Motor neuron (in vitro differentiated cells): ENCODE measurements at regions not wholly inside any gene's neighbourhood (a gene's known extent, or its start where the extent isn't known, plus 50 kb on each side); places are given as distances from the start of the nearest gene placed in this dataset.
A peak's percentile ranks its signal among the peaks of the same experiment; 100 is the strongest.

Experiments used
- ATAC-seq, 8 experiments: fragments of 200-7000 bp; cut with Tn5 transposase; replicated peaks in 6 of 8; 2 replicates each; pipeline ENCODE4 v1.8.0; 2021; ENCODE audit warnings: mild to moderate bottlenecking in 8 of 8, moderate library complexity in 8 of 8
- H3K27ac ChIP-seq, 2 donors: fragments of 250-450 bp; sonication (Bioruptor Pico); 2 replicates each; pipeline ENCODE4 v1.9.0; 2021; ENCODE audit warnings: antibody characterized with exemption in 2 of 2, mild to moderate bottlenecking in 2 of 2, moderate library complexity in 1 of 2
- H3K4me1 ChIP-seq, 2 donors: fragments of 250-450 bp; sonication (Bioruptor Pico); replicated peaks in 1 of 2; 2 replicates each; pipeline ENCODE4 v1.6.1; 2021; ENCODE audit warnings: antibody characterized with exemption in 2 of 2, mild to moderate bottlenecking in 2 of 2, moderate library complexity in 1 of 2
- H3K4me3 ChIP-seq, 5 donors: fragments of 250-450 bp; sonication (Bioruptor Pico); 2 replicates each; pipeline ENCODE4 v1.9.0; 2021; ENCODE audit warnings: antibody characterized with exemption in 5 of 5, mild to moderate bottlenecking in 5 of 5, moderate library complexity in 4 of 5
- WGBS, 10 experiments: fragments of 450-650 bp; shearing (Covaris generic); methylation state at CpG; one replicate each; pipeline ENCODE4 v1.0.0; 2022; 5-methylcytosine and 5-hydroxymethylcytosine counted together
- in situ Hi-C, 9 experiments: fragments of 400-800 bp; cut with MboI; loops; one replicate each; pipeline ENCODE4 v1.15.0; 2021; ENCODE audit warnings: low sequenced_read_pairs in 9 of 9, low pct_unique_long_range_greater_than_20kb in 2 of 9; ENCODE audit not compliant: unreplicated experiment in 9 of 9

DNA sequence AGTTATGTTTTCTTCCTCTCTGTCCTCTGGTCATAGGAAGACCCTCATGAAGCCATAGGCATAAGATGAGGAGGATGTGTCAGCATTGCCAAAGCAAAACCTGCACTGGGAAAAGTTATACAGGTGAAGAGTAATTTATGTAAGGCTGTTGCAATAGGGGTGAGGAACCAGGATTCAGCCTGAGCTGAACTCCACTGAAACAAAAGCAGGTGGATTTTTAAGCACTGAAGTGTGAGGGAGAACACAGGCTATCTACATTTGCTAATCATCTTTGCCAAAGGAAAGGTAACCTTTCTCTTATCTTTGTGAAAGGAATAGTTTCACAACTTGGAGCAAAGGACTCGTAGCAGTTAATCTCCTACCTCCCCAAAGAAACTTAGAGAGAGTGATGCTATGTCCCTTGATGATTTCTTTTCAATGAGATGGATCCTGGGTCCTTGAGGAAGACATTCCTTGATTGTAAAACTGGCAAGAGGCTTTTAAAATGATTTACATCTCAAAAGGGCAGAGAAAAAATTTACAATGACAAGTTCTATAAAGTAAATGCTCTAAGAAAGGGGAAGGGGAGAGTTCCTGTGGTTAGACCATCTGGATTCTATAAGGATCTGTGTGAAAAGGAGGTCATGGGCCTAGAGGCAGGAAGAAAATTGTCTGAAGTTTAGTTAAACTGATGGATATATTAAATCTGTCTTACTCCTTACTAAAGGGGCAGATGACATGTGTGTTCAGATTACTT lies 385.4 kb upstream of the CDH7 start:
- H3K27ac ChIP-seq = no peak overlapping the region
- ATAC-seq = no peak
- 0 to 29% (median 8%) methylated on average over 1 of the region's 1 CpG; no CpG with 5 or more reads in 4 of the 10 experiments for WGBS, 10 experiments

DNA sequence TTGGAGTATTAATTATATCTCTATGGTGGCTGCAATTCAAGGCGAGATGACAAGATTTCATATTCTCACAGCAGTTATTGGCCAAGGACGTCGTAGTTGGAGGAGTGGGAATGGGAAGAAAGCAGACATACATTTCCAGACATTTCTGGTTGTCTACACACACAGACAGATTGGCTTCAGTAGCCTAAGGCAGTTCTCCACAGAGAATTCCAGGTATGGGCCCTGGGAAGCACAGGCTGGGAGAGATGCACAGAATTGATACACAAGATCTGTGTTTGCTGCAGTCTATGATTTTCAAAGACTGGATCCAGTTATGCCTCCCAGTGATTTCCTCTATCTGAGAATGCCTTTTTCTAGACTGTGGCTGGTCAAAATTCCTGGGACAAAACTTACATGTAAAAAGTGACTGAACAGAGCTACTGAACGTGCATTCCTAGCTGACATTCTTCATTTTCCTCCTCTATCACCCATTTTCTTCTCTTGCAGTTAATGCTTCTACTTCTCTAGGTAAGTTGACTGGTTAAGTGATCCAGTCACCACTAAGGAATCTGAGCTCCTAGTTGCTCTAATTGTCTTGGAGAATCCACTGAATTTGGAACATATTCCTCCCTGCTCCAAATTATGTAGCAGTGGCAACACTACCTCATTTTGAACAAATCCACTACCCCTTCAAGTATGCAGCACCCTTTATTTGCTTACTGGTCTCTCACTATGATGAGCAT lies 386.7 kb upstream of the CDH7 start:
- Histone ChIP-seq H3K4me1 (peaks cover 0 to 3% of the 10 kb centered on the region in 2 donors), H3K27ac (no peak overlapping the region), H3K4me3 (no peak overlapping the region)
- 0 to 96% (median 67%) methylated on average over 1 to 4 of the region's 4 CpGs; no CpG with 5 or more reads in 1 of the 10 experiments for WGBS, 10 experiments
- ATAC-seq = no peak
- in situ Hi-C loops = no loop called here

More for the DNA sequence above, 385.4 kb upstream of the CDH7 start:
- H3K4me3 ChIP-seq = no peak overlapping the region
- in situ Hi-C loops = no loop called here
- no peaks in the 10 kb centered on the region for H3K4me1 ChIP-seq

DNA sequence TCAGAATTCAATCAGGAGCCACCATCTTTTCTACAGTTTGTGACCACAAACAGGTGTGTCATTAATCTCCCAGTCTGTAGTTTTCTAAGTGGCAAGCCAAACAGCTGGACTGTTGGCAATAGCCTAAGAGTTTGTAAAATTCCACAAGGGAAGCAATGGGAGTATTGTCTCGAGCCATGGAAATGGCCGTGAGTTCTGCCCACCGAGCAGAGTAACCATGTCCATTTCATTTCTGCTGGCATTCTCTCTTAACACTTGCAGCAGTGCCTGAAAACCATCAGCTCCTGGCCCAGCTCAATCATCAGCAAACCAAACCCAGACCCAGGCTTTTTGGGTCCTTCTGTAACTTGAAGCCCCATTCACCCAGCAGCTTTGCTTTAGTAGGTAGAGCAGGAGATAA lies 387.8 kb upstream of the CDH7 start:
- H3K4me1 ChIP-seq = peaks cover 5 to 9% of the 10 kb centered on the region in 2 donors
- no peak overlapping the region for H3K4me3 ChIP-seq
- in situ Hi-C loops = no loop called here
- 17 to 100% (median 94%) methylated on average over 2 to 3 of the region's 3 CpGs; no CpG with 5 or more reads in 5 of the 10 experiments for WGBS, 10 experiments
- H3K27ac ChIP-seq = no peak overlapping the region
- no peak for ATAC-seq

DNA sequence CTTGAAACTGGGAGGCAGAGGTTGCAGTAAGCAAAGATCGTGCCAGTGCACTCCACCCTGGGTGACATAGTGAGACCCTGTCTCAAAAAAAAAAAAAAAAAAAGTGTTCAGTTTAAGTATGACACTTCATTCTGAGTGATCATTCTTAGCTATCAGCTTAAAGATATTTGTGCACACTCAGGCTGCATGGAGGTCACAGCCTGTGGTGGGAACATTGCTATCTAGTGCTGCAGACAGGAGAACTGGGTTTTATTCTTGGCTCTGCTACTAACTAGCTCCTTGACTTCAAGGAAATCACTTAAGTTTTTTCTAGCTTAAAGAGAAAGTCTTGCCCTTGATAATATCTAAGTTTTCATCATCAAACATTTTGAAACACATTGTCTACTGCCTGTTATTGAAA lies 391.3 kb upstream of the CDH7 start:
- 0 to 100% (median 40%) methylated on average over 1 of the region's 1 CpG; no CpG with 5 or more reads in 6 of the 10 experiments for WGBS, 10 experiments
- in situ Hi-C loops = no loop called here

DNA sequence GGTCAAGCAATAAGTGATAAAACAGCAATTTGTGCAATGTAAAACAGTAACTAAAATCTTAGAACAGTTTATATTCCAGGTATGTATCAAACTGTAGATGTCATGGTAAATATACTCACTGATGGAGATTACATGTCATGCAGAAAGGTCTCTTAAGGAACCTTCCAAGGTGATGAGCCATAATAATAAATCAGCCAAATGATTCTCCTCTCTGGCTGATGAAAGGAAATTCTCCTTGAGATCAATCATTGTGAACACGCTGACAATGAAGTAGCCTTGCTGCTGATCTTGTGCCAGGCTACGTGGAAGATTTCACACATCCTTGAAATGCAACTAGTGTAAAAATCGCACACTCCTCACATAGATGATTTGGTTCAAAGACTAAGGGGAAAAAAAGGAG lies 392.5 kb upstream of the CDH7 start:
- peak in 5 of 8 experiments; percentile 56 to 95 (median 84) for ATAC-seq
- in situ Hi-C loops = no loop called here
- Histone ChIP-seq H3K27ac (no peak overlapping the region), H3K4me1 (peaks cover 9 to 12% of the 10 kb centered on the region in 2 donors), H3K4me3 (no peak overlapping the region)
- WGBS, 10 experiments = 9 to 50% (median 25%) methylated on average over 1 to 3 of the region's 3 CpGs; no CpG with 5 or more reads in 2 of the 10 experiments

More for the DNA sequence above, 391.3 kb upstream of the CDH7 start:
- H3K4me1 ChIP-seq = peaks cover 9 to 12% of the 10 kb centered on the region in 2 donors
- H3K4me3 ChIP-seq = no peak overlapping the region
- no peak overlapping the region for H3K27ac ChIP-seq
- ATAC-seq = no peak

DNA sequence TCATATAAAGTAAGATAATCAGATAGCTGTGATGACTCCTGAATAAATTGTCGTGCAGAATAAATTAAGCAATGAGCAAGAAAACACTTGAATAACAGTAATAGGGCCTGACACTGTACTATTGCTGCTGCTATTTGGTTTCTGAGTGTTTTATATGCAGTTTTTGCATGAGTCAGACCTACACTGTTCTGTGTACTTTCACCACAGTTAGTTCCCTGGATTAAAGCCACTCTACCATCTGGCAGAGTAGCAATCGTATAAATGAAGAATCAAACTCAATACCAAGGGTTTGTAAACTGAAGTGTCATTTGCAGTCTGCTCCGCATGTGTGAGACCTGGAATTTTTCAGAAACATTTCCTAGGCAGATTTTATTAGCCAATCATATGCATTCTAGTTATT lies 398.6 kb upstream of the CDH7 start:
- Histone ChIP-seq H3K4me3 (no peak overlapping the region), H3K27ac (no peak overlapping the region), H3K4me1 (no peaks in the 10 kb centered on the region)
- WGBS, 10 experiments = 0 to 100% (median 73%) methylated on average over 1 to 3 of the region's 3 CpGs; no CpG with 5 or more reads in 1 of the 10 experiments
- peak in 4 of 8 experiments; percentile 35 to 69 (median 60) for ATAC-seq
- in situ Hi-C loops = no loop called here

DNA sequence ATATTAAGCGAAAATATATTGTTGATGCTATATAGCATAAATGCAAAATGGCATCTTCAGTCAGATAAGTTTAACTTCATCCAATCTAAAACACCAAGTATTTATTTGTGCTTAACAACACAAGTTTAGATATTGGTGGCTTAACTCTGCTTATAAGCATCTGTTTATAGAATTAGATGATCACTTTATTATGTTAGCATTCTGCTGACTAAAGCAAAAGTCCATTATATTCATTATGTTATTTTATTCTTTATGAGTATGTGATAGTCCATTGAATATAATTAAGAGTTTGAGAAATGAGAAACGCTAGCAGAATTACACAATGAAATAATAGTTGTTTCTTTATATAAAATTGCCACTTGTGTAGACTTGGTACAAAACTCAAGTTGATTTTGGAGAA lies 401.2 kb upstream of the CDH7 start:
- Histone ChIP-seq H3K4me1 (no peaks in the 10 kb centered on the region), H3K27ac (no peak overlapping the region), H3K4me3 (no peak overlapping the region)
- WGBS, 10 experiments = 0 to 100% (median 79%) methylated on average over 2 of the region's 2 CpGs
- in situ Hi-C loops = no loop called here
- ATAC-seq = no peak

DNA sequence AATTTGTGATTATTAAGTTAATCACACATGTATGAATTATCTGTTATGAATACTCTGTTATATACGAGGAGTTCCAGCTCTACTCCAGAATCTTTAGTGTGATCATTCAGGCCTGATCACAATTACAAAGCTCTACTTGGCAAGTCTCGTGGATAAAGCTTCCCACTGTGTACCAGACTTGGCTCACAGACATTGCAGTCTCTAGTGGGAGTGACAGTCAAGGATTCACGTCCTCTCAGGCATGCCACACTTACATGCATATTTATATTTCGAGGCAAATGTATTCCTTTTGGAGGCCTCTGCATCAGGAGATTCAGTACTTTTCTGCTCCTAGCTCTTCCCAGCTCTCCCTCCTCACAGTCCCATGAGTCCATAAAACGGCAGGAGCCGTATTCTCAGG lies 403.4 kb upstream of the CDH7 start:
- 0 to 86% (median 51%) methylated on average over 2 to 6 of the region's 6 CpGs; no CpG with 5 or more reads in 2 of the 10 experiments for WGBS, 10 experiments
- in situ Hi-C loops = no loop called here
- Histone ChIP-seq H3K27ac (no peak overlapping the region), H3K4me1 (no peaks in the 10 kb centered on the region), H3K4me3 (no peak overlapping the region)
- ATAC-seq = peak in 2 of 8 experiments; percentile 38 to 45

DNA sequence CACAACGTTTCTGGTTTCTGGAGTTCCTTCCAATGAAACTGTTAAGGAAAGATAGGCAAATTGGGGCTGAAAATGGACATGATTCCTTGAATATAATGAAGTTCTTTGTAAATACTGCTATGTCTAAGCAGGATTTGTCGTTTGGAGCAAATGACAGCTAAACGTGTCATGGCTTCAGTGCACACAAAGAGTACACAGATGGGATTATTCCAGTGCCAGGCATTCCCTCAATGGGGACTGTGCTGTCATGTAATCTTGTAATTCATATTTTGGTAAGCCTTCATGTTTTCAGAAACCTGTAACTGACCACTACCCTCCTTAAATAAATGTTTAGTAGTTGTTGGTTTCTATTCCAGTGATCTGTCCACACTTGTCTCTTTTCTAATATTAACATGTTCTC lies 404.7 kb upstream of the CDH7 start:
- in situ Hi-C loops = no loop called here
- no peak overlapping the region for H3K4me3 ChIP-seq
- no peak for ATAC-seq
- H3K27ac ChIP-seq = no peak overlapping the region
- H3K4me1 ChIP-seq = no peaks in the 10 kb centered on the region
- WGBS, 10 experiments = 0 to 100% (median 81%) methylated on average over 1 to 3 of the region's 3 CpGs; no CpG with 5 or more reads in 1 of the 10 experiments

DNA sequence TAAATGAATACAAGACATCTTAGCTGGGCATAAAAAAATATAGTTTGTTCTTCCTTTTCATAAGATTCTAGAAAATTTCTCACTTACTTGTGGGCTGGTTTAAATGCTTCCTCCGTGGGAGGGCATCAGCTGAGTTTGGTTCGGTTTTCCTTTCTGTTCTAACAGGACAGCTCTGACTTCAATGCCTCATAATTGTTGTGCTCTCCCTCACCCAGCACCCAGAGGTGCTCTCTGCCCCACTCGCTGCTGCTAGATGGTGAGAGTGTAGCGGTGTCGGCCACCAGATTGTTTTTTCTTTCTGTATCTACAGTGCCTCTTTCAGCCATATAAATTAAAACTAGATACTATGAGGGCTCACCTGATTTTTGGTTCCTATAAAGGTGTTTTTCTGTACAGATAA lies 407.2 kb upstream of the CDH7 start:
- Histone ChIP-seq H3K4me3 (no peak overlapping the region), H3K4me1 (no peaks in the 10 kb centered on the region), H3K27ac (no peak overlapping the region)
- in situ Hi-C loops = no loop called here
- 0 to 92% (median 79%) methylated on average over 2 to 5 of the region's 5 CpGs; no CpG with 5 or more reads in 4 of the 10 experiments for WGBS, 10 experiments
- ATAC-seq = no peak

DNA sequence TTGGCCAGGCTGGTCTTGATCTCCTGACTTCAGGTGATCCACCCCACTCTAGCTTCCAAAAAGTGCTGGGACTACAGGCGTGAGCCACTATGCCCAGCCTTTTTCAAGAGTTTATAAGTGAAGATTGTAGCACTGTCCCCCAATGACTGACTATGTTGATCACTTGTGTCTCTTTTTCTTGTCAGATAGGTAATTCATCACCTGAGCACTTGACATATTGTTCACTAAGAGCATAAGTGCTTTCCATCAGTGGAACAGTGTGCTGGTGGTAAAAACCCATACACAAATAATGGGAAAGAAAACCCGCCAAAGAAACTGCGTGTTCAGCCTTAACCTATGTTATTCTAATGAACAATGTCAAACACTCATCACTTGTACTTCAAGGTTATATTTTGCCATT lies 414.4 kb upstream of the CDH7 start:
- Histone ChIP-seq H3K27ac (no peak overlapping the region), H3K4me3 (no peak overlapping the region), H3K4me1 (no peaks in the 10 kb centered on the region)
- ATAC-seq = no peak
- in situ Hi-C loops = no loop called here
- 3 to 100% (median 79%) methylated on average over 2 to 3 of the region's 3 CpGs; no CpG with 5 or more reads in 1 of the 10 experiments for WGBS, 10 experiments

DNA sequence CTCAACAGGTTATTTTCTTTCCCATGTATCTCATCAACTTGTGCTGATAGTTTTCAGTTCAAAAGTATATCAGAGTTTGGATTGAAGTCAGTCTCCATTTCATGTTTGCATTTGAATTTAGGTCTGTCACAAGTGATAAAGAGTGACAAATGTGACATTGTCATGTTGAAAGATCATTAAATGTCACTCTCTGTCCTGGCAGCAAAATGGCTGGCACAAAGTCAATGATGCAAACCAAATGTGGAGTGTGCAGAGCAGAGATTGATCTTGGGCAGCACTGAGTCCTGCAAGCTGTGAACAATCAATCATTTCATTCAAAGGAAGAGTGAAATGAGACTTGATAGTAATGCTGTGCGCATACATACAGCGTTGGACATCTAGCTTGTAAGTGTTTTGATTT lies 421.8 kb upstream of the CDH7 start:
- ATAC-seq = peak in 1 of 8 experiments; percentile 32
- H3K4me3 ChIP-seq = no peak overlapping the region
- no peak overlapping the region for H3K27ac ChIP-seq
- WGBS, 10 experiments = 0 to 83% (median 46%) methylated on average over 1 to 2 of the region's 2 CpGs; no CpG with 5 or more reads in 2 of the 10 experiments
- in situ Hi-C loops = no loop called here
- no peaks in the 10 kb centered on the region for H3K4me1 ChIP-seq

DNA sequence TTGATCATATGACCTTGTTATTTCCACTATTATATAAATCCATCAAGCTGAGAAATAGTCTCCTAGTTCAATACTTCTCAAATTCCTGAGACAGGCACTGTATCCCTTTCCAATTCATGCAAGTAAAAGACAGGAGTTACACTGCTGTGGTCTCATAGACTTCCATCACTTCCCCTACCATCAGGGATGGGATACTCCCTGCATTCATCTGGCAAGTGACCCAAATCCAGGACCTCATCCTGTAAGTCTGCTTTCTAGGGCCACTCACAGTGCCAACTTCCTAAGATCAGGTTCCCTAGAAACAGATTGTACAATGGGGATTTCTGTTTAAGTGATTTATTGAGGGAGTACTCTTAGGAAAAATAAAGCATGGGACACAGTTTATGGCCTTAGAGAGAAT lies 424.0 kb upstream of the CDH7 start:
- Histone ChIP-seq H3K4me3 (no peak overlapping the region), H3K4me1 (no peaks in the 10 kb centered on the region), H3K27ac (no peak overlapping the region)
- ATAC-seq = no peak
- in situ Hi-C loops = no loop called here
